Hematopoietic multipotent progenitor cell treated with erythropoietin and hydrocortisone succinate and interleukin-3 and kit ligand, for 8 days (in vitro differentiated cells): ENCODE measurements at regions not wholly inside any gene's neighbourhood (a gene's known extent, or its start where the extent isn't known, plus 50 kb on each side); places are given as distances from the start of the nearest gene placed in this dataset.

Experiments
- DNase-seq: peaks from one replicate; pipeline ENCODE4 v3.0.0-alpha.2; 2015

DNA sequence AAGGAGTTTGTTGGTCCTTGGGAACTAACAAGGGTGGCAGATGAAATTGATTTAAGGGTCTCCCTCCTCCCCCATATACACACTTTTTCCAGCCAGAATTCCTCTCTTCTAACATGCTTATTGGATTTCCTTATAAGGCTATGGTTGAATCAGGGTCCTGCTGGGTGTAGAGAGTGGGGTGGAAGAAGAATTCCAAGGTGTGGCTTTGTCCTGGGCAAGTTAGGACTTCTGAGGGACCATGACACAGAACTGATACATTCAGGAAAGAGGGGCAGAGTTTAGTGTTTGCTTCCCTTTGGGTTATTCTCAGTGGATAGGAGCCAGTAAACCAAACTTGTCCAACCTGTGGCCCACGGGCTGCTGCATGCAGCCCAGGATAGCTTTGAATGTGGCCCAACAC is 116.5 kb downstream of the SNX18 start:
- DNase-seq: no peak

DNA sequence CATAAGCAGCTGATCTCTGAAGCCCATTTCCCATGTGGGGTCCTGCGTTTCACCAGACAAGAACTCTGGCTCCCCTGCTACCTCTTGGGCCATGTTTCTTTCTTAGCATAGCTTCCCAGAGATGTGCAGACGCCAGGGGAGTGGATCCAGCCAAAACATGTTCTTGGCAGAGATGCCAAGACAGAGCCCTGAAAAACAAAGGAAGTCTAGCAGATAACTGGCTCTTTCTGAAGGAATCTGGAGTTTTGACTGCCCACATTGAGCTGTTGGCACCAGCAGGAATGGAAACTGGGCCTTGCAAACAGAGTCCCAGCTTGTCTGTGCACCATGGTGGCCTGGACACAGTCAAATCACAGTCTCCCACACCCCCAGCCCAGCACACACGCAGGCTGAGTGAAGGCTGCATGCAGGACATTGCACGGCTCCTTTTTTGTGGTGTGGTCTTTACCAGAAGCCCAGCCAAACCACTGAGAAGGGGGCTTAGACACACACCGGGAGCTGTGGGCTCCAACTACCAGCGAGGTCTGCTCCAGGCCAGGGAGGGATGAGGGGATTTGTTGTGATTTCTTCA is 114.7 kb downstream of the SNX18 start:
- DNase-seq: no peak

DNA sequence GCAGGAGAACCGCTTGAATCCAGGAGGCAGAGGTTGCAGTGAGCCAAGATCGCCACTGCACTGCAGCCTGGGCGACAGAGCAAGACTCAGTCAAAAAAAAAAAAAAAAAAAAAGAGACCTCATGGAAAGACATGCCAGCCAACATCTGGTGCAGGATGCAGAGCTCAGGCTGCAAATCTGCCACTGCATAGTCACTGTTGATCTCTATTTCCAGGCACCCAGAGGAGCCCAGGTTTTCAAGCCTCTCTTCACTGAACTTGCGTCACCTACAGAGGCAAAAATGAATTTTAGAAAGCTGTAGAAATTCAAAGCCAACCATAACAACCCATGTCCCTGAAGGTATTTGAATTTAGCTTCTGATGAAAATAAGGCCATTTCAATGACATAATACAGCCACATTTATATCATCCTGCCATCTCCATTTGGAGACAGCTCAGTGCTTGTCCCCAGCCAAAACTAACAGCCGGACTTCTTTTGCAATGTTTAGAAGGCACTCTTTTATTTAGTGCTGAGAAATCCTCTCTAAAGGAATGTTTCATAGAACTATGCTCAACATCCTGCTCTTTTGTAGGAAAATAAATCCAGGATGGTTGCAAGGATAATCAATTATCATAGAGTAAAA is 113.3 kb downstream of the SNX18 start:
- no peak for DNase-seq

DNA sequence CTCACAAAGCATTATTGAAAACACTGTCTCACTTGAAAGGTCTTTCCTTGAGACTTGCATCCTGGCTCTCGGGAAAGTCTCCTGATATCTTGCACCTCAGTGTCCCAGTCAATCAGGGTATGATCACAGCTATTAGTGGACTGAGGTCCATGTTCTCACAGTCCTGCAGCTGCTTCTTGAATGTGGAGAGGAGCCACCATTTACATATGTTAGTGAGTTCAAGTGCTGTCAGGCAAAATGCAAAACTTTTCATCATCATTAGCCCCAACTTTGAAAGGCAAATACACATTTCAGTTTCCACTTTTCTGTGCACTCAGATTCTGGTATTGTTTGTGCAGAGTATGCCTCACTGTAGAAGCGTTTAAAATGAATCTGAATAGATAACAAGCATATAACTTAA is 111.6 kb downstream of the SNX18 start:
- no peak for DNase-seq

DNA sequence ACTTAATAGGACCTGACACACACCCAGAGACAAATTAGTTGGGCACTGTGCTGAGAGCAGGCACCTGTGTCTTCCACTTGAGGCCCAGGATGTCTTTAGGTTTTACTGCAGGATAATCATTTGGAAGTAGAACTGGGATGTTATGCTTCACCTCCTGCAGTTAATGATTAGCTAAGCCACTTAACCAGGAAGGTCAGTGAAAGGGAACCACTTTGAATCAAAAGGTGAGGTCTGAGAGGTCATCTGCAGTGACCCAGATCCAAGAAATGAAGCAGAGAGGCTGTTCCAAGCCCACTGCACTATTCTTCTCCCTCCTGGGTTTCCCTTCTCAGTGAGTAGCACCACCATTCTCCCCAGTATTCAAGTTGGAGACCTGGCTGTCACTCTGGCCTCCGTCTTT is 110.5 kb downstream of the SNX18 start:
- no peak for DNase-seq

DNA sequence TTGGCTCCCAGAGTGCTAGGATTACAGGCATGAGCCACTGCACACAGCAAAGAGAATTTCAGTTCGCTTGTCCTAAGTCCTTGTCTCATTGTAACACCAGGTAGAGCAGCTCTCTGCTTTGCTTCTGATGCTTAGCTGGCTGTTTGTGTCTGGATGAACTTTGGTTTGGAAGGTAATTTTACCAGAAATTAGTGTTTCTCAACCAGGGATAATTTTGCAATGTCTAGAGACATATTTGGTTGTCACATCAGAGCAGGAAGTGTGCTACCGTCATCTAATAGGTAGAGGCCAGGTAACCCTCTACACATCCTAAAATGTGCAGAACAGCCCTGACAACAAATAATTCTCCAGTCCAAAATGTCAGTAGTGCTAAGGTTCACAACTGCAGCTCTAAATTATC is 108.8 kb downstream of the SNX18 start:
- no peak for DNase-seq

DNA sequence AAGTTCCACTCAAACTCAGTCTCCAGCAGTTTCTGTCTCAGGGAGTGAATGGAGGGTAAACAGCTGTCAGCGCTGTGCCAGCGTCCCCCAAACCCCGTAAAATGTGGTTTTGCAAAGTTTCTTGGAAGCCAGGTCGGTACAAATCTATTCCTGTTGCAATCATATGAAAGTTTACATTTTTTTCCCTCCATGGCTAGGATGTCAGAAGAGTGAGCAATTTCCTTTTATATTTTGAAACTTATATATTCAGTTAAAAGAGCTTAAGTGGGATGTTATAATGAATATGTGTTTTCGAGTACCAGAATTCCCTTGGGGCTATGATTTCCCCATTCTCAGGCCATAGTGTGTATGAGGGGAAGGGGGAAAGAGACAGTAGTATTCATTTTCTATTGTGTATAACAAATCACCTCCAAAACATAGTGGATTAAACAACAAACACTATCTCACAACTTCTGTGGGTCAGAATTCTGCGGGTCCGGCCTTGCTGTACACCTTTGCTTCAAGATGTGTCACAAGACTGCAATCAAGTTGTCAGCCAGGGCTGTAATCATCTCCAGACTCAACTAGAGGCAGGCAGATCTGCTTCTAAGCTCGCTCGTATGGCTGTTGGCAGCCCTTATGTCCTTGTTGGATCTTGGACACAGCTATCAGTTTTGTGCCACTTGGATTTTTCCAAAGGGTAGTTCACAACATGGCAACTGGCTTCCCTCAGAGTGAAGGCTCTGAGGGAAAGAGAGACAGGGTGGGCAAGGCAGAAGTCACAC is 107.4 kb downstream of the SNX18 start:
- no peak for DNase-seq

DNA sequence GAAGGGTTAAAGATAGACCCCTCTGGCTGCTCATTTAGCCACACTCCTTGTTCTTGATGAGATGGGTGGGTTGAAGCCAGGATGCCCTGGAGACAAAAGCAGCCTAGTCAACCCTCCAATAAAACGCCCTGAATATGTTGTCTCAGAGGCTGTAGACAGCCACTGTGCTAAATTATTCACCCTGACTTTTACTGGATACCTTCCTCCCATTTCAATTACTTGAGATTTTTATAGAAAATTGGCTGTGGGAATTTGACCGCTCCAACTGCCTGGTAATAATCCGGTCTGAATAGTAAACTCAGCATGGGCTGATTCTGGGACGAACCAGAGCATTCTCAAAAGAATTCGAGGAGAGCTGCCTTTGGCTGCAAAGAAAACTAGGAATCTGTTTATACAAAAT is 104.2 kb downstream of the SNX18 start:
- DNase-seq: no peak

DNA sequence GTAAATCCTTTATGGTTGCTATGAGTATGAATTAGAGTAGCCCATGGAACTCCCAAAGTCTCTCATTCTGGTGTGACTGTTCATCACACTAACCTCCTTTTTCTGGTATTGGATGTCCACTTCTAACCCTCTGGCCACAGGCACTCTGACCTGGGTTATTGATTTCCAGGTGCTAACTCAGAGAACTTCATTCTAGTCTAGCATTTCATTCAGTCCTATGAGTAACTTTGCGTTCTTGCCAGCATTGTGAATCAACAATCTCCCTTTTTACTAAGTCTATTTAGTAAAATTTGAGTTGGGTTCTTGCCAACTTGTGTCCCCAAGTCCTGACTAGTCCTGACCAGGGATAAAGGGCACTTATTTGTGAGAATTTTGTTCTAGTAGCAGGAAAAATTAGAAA is 103.5 kb downstream of the SNX18 start:
- no peak for DNase-seq

DNA sequence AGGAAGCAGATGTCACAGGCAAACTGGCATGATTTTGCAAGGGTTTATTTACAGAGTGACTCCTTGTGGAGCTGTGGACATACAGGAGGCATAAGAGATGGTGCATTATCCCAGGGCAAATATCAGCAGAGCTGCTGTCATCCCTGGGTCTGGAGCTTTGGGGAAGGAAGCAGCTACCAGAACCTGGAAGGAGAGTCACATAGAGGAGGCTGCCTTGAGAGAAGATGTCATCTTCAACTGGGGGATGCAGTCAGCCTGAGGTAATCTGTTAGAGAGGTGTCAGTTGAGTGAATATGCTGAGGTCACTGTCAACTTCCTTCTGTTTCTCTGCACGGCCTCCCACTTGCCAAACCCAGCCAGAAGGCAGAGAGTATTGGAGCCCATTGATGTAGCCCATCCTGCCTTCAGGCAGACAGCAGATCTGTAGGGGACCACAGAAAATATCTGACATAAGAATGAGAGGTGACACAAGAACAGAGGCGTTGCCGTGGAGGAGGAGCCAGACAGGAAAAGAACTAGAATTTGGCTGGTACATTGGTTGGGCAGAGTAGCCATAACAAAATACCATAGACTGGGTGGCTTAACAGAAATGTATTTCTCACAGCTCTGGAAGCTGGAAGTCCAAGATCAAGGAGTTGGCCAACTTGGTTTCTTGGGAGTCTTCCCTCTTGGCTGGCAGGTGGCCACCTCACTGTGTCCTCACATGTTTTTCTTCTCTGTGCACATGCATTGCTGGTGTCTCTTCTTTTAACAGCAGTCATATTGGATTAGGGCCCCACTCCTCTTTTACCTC is 102.8 kb downstream of the SNX18 start:
- DNase-seq: no peak

DNA sequence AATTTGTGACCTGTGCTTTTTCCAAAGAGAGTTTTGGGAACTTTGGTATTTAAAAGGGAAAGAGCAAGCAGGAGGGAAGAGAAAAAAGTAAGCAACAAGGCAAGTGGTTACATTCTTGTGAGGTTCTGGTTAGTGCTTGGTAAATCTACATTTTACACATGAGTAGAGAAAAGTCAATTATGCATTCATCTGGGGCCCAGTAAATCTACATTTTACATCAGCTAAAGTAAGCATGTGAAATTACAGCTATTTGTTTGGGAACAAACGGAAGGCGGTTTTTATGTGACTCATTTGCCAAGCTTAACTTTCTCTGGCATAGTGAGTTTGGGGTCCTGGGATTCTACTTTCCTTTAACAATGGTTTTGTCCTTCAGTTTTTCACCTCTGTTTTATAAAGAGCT is 102.2 kb downstream of the SNX18 start:
- DNase-seq: no peak

DNA sequence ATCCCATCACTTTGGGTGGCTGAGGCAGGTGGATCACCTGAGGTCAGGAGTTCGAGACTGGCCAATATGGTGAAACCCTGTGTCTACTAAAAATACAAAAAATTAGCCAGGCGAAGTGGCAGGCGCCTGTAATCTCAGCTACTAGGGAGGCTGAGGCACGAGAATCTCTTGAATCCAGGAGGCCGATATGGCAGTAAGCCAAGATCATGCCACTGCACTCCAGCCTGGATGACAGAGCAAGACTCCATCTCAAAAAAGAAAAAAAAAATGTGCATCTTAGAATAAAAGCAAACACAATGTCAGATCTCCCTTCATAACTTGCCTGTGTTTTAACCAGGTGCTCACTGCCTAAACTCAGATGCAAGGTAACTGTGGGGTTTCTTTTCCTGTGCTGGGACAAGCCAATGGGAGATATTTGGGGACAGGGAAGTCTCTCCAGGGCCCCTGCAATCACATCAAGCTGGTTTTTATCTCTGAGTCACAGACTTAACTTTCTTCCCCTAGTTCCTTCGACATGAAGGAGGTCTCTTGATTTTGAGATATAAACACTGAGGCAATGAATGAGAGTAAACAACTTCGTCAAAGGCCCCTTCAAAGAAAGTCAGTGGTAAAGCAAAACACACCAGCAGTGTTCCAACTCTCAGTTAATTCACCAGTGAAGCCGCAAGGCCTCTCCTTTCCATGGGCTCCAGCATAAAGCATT is 99.1 kb downstream of the SNX18 start:
- no peak for DNase-seq

DNA sequence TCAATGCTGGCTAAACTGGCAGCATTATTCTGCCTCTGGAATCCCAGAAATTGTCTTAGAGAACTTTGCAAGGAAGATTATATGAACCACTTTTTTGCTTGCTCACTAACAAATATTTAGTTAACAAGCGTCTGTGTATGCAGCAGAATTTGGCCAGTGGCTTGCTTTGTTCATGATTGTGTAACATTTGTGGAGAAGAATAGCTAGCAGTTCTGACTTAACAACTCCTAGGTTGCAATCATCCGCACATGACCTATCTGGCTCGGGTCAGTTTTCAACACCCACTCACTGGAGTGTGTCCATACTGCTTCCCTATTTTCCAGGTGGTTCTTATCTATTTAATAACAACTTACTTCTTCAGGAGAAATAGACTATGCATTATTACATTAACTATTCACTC is 98.5 kb downstream of the SNX18 start:
- DNase-seq: no peak

DNA sequence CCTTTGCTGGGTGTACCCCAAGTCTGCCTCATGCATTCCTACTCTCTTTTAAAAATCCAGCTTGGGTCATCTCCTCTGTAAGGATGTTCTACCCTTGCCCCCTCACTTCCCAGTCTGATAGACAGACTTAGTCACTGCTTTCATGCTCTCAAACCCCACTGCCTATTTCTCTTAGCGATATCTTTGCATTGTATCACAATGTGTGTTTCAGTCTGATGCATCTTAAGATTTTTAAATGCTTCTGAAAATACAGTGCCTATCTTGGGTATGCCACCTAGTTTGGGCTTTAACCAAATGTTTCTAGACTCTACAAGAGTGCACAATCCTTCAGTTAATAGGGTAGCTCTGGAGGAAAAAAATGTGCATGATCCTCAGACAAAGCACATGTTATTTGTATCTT is 97.8 kb downstream of the SNX18 start:
- no peak for DNase-seq

DNA sequence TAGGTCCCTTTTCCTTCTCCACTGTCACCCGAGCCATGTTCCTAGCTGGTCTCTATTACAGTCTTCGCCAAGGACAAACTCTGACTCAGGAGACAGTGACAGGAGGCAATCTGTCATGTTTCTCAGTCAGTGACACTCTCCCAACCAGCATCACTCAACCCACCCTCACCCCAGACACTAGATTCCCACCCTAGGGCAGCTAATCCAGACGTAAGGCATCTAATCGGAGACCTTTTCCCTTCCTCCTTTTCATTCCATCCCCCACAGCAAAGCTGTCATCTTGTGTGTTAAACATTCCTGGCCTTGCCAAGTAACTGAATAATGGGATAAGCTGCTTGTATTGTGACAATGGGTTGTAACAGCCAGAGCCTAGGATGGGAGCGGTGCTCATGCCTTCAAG is 95.2 kb downstream of the SNX18 start:
- DNase-seq: no peak

DNA sequence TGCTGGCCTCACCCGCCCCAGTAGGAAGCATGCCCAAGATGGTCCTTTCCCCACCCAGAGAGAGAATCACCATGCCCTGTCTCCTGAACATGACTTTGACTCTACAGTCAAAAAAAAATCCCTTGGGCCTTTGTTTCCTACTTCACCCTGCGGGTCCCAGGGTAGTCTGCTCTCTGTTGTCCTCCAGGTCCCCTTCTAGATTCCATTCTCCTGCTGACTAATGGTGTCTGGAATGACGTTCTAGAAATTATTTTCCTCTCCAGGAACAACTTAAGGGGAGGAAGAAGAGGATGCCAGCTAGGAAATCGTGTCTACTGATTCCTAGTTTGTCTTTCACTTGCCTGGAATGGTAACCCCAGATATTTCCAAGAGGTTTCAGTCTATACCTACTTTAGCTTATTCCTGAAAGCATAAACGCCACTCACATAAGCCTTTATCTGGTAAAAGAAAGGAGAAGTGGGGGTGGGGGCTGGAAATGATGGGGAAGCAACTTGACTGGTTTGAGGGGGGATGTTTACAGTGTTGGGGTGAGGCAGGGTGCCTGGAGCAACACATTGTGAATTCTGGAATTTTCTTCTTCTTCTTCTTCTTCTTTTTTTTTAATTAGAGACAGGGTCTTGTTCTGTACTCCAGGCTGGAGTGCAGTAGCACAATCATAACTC is 93.9 kb downstream of the SNX18 start:
- no peak for DNase-seq

DNA sequence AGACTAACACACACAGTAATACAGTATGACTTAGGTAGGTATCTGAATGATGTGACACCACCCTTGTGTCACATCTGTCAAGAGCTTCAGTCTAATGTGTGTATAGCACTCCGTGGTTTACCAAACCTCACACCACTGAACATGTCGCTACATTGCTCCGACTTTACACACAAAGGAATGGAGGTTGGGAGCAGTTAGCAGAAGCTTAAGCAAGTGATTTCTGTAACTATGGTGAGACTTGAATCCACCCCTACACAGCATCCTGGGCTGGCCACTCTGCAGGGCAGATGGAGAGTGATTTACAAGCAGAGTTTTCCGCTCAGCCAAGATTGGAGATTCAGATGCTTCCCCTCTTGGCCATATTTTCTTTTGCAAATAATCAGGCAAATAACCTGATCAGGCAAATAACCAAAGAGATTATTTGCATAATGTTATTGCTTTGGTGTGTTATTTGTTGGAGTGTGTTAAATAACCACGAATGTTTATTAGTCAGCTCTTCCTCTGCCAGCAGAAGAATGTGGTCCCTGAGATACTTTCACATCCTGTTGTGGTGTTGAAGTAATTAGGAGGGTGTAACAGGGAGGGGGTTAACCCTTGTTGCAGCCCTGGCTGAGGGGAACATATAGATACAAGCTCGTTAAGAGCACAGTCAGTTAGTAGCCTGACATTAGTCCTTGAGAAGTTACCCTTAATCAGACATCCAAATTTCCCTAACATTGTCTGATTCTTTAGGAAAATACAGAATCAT is 92.8 kb downstream of the SNX18 start:
- DNase-seq: no peak

DNA sequence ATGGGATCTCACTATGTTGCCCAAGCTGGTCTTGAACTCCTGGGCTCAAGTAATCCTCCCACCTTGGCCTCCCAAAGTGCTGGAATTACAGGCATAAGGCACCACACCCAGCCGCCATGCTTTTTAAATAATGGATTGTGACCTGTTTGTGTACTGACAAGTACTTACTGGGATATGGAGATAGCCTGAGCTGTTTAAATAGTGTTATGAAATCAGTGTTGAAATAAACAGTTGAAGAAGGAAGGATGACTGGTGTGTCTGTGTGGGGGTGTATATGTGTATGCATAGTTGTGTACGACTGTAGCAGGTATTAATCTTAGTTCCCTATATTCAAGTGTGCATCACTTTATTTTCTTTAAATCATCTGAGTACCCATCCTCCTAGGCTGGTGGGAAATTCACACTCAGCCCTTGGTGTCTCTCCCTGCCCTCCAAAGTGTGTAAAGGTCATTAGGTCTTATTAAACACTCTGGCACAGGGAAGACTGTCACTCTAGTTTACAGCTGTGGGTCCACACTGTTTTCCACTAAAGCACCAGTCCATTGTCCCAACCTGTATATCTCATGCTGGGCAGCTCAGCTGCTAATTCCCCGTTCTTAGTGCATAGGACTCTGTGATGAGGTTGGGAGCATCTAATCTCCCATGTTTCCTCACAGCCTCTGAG is 91.0 kb downstream of the SNX18 start:
- no peak for DNase-seq

DNA sequence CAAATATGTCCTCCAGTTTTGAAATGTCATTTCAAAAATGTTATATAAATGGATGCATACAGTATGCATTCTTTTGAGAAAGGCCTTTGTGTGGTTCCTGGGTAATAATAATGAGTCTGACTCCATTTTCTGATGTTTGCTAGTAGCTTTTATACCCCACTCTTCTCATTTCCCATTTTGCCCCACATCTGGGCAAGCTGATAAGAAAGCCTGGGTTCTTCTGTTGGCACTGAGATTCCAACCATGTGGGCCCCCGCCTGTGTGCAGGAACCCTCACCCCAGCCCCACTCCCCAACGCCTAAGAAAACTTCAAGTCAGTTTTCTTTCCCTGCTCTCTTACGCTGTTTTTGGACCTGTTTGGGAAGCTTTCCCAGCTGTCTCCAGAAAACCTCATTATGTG is 89.4 kb downstream of the SNX18 start:
- DNase-seq: peak; percentile 65

DNA sequence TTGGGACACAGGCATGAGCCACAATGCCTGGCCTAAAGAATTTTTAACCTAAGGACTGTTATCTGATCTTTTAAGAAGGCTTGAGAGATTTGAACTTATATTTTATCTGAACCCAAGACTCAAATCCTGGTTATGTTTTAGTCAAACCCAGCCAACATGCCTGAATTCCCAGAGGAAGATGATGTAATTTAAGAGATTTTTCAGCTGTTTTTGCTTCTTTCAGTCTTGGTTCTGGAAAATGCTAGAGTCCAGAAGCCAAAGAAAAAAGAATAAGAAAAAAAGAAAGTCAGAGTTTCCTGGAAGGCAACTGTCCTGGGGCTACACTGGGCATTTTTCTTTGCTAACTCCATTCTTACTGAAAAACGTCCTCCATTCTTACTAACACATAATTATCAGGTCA is 85.8 kb downstream of the SNX18 start:
- no peak for DNase-seq

DNA sequence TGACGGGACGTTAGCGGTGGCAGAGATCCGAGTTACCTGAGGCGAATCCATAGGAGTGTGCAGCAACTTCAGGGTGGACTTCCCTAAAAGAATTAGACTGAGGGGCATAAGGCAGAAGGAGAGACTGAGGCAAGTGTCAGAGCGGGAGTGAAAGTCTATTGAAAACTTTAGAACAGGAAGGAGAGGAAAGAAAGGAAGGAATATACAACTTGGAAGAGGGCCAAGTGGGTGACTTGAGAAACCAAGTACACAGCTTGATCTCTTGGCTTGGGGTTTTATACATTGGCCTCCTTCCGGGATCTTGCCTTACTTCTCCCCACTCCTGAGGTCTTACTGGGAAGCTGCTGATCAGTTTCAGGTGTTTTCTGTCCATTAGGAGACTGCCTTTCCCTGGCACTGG is 84.9 kb downstream of the SNX18 start:
- no peak for DNase-seq
